H1 (cell line): ENCODE measurements at regions not wholly inside any gene's neighbourhood (a gene's known extent, or its start where the extent isn't known, plus 50 kb on each side); places are given as distances from the start of the nearest gene placed in this dataset.

Experiments
- CTCF ChIA-PET: fragments of 300-600 bp; sonication (Branson Sonifier 250); formaldehyde crosslinking; loops from one replicate; lab custom pipeline; 2021; ENCODE audit not compliant: partially characterized antibody; lab: Charles Lee
- POLR2A ChIA-PET: fragments of 300-600 bp; sonication (Branson Sonifier 250); formaldehyde crosslinking; loops from one replicate; lab custom pipeline; 2021; ENCODE audit warnings: inconsistent platforms; ENCODE audit not compliant: partially characterized antibody; lab: Charles Lee
- DNase-seq, 2 experiments: peaks; one replicate each; pipeline versions ENCODE4 v3.0.0 to v3.0.0-alpha.2; 2010 to 2022; ENCODE audit warnings: low spot score in 2 of 2, low read depth in 1 of 2, mixed read lengths in 1 of 2
- FAIRE-seq: peaks from 2 replicates; lab custom pipeline; 2011; peaks lifted over from hg19 to GRCh38; lab: Jason Lieb, UNC
- H2AFZ ChIP-seq: 2 replicates; pipeline ENCODE4 v1.8.1; 2012; ENCODE audit warnings: low read length, inconsistent platforms
- H2AK5ac ChIP-seq: 2 replicates; pipeline ENCODE4 v1.6.1; 2013; ENCODE audit warnings: low read depth, low read length
- H2BK120ac ChIP-seq: replicated peaks from 2 replicates; pipeline ENCODE3; 2013; ENCODE audit warnings: low read depth, low read length, inconsistent platforms
- H2BK12ac ChIP-seq: 2 replicates; pipeline ENCODE4 v1.6.1; 2013; ENCODE audit warnings: low read depth, low read length
- H2BK15ac ChIP-seq: 2 replicates; pipeline ENCODE4 v1.6.1; 2013; ENCODE audit warnings: low read length
- H2BK20ac ChIP-seq: 2 replicates; pipeline ENCODE4 v1.6.1; 2013; ENCODE audit warnings: low read length
- H2BK5ac ChIP-seq: 2 replicates; pipeline ENCODE4 v1.6.1; 2013; ENCODE audit warnings: low read depth, low read length
- H3K14ac ChIP-seq: 2 replicates; pipeline ENCODE4 v1.6.1; 2013; ENCODE audit warnings: inconsistent platforms; ENCODE audit not compliant: insufficient read length
- H3K18ac ChIP-seq: 2 replicates; pipeline ENCODE4 v1.6.1; 2013; ENCODE audit warnings: low read length; ENCODE audit errors: extremely low read depth
- H3K23ac ChIP-seq: 2 replicates; pipeline ENCODE4 v1.6.1; 2013; ENCODE audit warnings: inconsistent platforms; ENCODE audit not compliant: insufficient read length
- H3K23me2 ChIP-seq: 2 replicates; pipeline ENCODE4 v1.6.1; 2013; ENCODE audit warnings: low read depth, low read length
- H3K27ac ChIP-seq: 2 replicates; pipeline ENCODE4 v1.6.1; 2011; ENCODE audit warnings: low read depth, low read length, inconsistent platforms
- H3K27me3 ChIP-seq, 4 experiments: replicated peaks in 1 of 4; 1 replicate in 1 of 4; 2 replicates in 3 of 4; pipeline versions ENCODE4 v1.6.1 to v1.8.1; 2011 to 2013; ENCODE audit warnings: low read length in 3 of 4, mild to moderate bottlenecking in 3 of 4, inconsistent platforms in 2 of 4, mixed read lengths in 2 of 4, moderate library complexity in 1 of 4; ENCODE audit not compliant: control insufficient read depth in 3 of 4, insufficient read depth in 3 of 4; ENCODE audit errors: extremely low read depth in 1 of 4
- H3K36me3 ChIP-seq, 4 experiments: 2 replicates each; pipeline versions ENCODE4 v1.6.1 to v1.8.1; 2011 to 2013; ENCODE audit warnings: mild to moderate bottlenecking in 4 of 4, low read length in 3 of 4, moderate library complexity in 2 of 4, control low read depth in 1 of 4, inconsistent platforms in 1 of 4; ENCODE audit not compliant: insufficient read depth in 4 of 4, control insufficient read depth in 2 of 4
- H3K4ac ChIP-seq: replicated peaks from 2 replicates; pipeline ENCODE3; 2013; ENCODE audit warnings: low read length, low read depth, mixed read lengths, inconsistent platforms; ENCODE audit not compliant: insufficient read length
- H3K4me1 ChIP-seq, 4 experiments: replicated peaks in 1 of 4; 1 replicate in 1 of 4; 2 replicates in 3 of 4; pipeline versions ENCODE4 v1.6.1 to v1.8.1; 2011 to 2013; ENCODE audit warnings: low read length in 3 of 4, inconsistent platforms in 2 of 4, mixed read lengths in 1 of 4; ENCODE audit not compliant: insufficient read depth in 4 of 4, control insufficient read depth in 3 of 4
- H3K4me2 ChIP-seq, 2 experiments: 2 replicates each; pipeline versions ENCODE4 v1.6.1 to v1.8.1; 2011 to 2013; ENCODE audit warnings: low read depth in 2 of 2, low read length in 2 of 2, control low read depth in 1 of 2, inconsistent platforms in 1 of 2, mild to moderate bottlenecking in 1 of 2; ENCODE audit not compliant: insufficient read depth in 1 of 2
- H3K4me3 ChIP-seq, 4 experiments: fragments of 200-600, 300-600 bp in 1 of 4; sonication (generic), shearing (Covaris generic), sonication (Bioruptor Twin) in 1 of 4; 2 replicates each; pipeline versions ENCODE4 v1.5.1 to v1.8.1; 2011 to 2016; ENCODE audit warnings: low read length in 4 of 4, low read depth in 3 of 4, control low read depth in 2 of 4, inconsistent platforms in 2 of 4, mild to moderate bottlenecking in 2 of 4, mixed read lengths in 1 of 4, moderate library complexity in 1 of 4; ENCODE audit not compliant: insufficient read depth in 2 of 4; ENCODE audit errors: extremely low read depth in 1 of 4
- H3K56ac ChIP-seq: replicated peaks from 2 replicates; pipeline ENCODE3; 2013; ENCODE audit warnings: low read depth, mild to moderate bottlenecking, mixed read lengths, low read length, inconsistent platforms; ENCODE audit not compliant: insufficient read length
- H3K79me1 ChIP-seq: 2 replicates; pipeline ENCODE4 v1.6.1; 2013; ENCODE audit warnings: low read depth, low read length, control low read depth
- H3K79me2 ChIP-seq, 2 experiments: 2 replicates each; pipeline versions ENCODE4 v1.6.1 to v1.8.1; 2012 to 2013; ENCODE audit warnings: low read length in 2 of 2, mild to moderate bottlenecking in 2 of 2, inconsistent platforms in 1 of 2; ENCODE audit not compliant: insufficient read depth in 2 of 2, control insufficient read depth in 1 of 2
- H3K9ac ChIP-seq, 4 experiments: replicated peaks in 1 of 4; 1 replicate in 1 of 4; 2 replicates in 3 of 4; pipeline versions ENCODE4 v1.6.1 to v1.8.1; 2011 to 2013; ENCODE audit warnings: low read depth in 3 of 4, low read length in 3 of 4, control low read depth in 2 of 4, mild to moderate bottlenecking in 2 of 4, moderate library complexity in 2 of 4, inconsistent platforms in 1 of 4; ENCODE audit errors: extremely low read depth in 1 of 4
- H3K9me3 ChIP-seq, 2 experiments: 2 replicates each; pipeline versions ENCODE4 v1.6.1 to v1.8.1; 2012 to 2013; ENCODE audit warnings: mild to moderate bottlenecking in 2 of 2, moderate library complexity in 2 of 2, control low read depth in 1 of 2, inconsistent platforms in 1 of 2, low read depth in 1 of 2, low read length in 1 of 2, mixed read lengths in 1 of 2; ENCODE audit not compliant: insufficient read depth in 2 of 2
- H4K20me1 ChIP-seq, 2 experiments: replicated peaks in 1 of 2; 2 replicates each; pipeline versions ENCODE3 to v1.8.1; 2011 to 2013; ENCODE audit warnings: inconsistent platforms in 2 of 2, low read length in 2 of 2, mild to moderate bottlenecking in 1 of 2; ENCODE audit not compliant: insufficient read depth in 2 of 2, control insufficient read depth in 1 of 2
- H4K5ac ChIP-seq: 2 replicates; pipeline ENCODE4 v1.6.1; 2013; ENCODE audit warnings: low read length, low read depth, mixed read lengths, inconsistent platforms; ENCODE audit not compliant: insufficient read length
- H4K8ac ChIP-seq: 2 replicates; pipeline ENCODE4 v1.8.0; 2013; ENCODE audit warnings: mild to moderate bottlenecking, moderate library complexity, low read length, inconsistent platforms; ENCODE audit not compliant: insufficient read depth; ENCODE audit errors: extremely low read depth
- H4K91ac ChIP-seq: replicated peaks from 2 replicates; pipeline ENCODE3; 2013; ENCODE audit warnings: low read length, mixed read lengths, inconsistent platforms; ENCODE audit not compliant: insufficient read length
- BCL11A ChIP-seq, 2 experiments: IDR thresholded peaks; one replicate each; pipeline ENCODE4 v1.6.1; 2011; ENCODE audit warnings: low read depth in 2 of 2, low read length in 2 of 2, mild to moderate bottlenecking in 2 of 2
- KDM5A ChIP-seq: fragments of 200-600 bp; IDR thresholded peaks from 2 replicates; pipeline ENCODE4 v1.7.1; 2012; ENCODE audit warnings: mild to moderate bottlenecking, low read length, inconsistent platforms, mixed read lengths
- NRF1 ChIP-seq: IDR thresholded peaks from 2 replicates; pipeline ENCODE4 v1.6.1; 2011; ENCODE audit warnings: mild to moderate bottlenecking, low read depth, low read length, improper control_type of control experiment
- PHF8 ChIP-seq: fragments of 200-600 bp; sonication (generic); conservative IDR thresholded peaks from 2 replicates; pipeline ENCODE4 v1.7.1; 2012; ENCODE audit warnings: low read depth, mild to moderate bottlenecking, inconsistent platforms, low read length, moderate library complexity
- POLR2AphosphoS5 ChIP-seq: IDR thresholded peaks from 2 replicates; pipeline ENCODE4 v1.6.1; 2011; ENCODE audit warnings: low read depth, low read length
- RFX5 ChIP-seq: IDR thresholded peaks from 2 replicates; pipeline ENCODE4 v1.6.1; 2011; ENCODE audit warnings: low read depth, low read length, improper control_type of control experiment, borderline replicate concordance
- SRF ChIP-seq: IDR thresholded peaks from 2 replicates; pipeline ENCODE4 v1.6.1; 2011; ENCODE audit warnings: mild to moderate bottlenecking, low read depth, low read length, moderate library complexity
- TAF1 ChIP-seq: IDR thresholded peaks from 2 replicates; pipeline ENCODE4 v1.6.1; 2011; ENCODE audit warnings: mild to moderate bottlenecking, low read depth, low read length
- TBP ChIP-seq: IDR thresholded peaks from 2 replicates; pipeline ENCODE4 v1.6.1; 2011; ENCODE audit warnings: low read depth, low read length, improper control_type of control experiment
- WGBS, 2 experiments: shearing (Covaris generic) in 1 of 2; methylation state at CpG; one replicate each; pipeline versions ENCODE4 v1.1.6 to v1.1.7; 2013 to 2015; ENCODE audit warnings: low lambda C conversion rate in 2 of 2, mixed read lengths in 2 of 2, inconsistent platforms in 1 of 2, low coverage in 1 of 2, missing lambda C conversion rate in 1 of 2; ENCODE audit not compliant: insufficient replicate concordance in 2 of 2, insufficient coverage in 1 of 2, insufficient read length in 1 of 2; ENCODE audit errors: extremely low coverage in 1 of 2, missing lambda C conversion rate in 1 of 2; 5-methylcytosine and 5-hydroxymethylcytosine counted together
- TF ChIP-seq, protein P1 (sequence below): IDR thresholded peaks from 2 replicates; pipeline ENCODE4 v1.6.1; 2012; ENCODE audit warnings: low read length, inconsistent platforms
- TF ChIP-seq, protein P2 (sequence below): IDR thresholded peaks from 2 replicates; pipeline ENCODE4 v1.6.1; 2012; ENCODE audit warnings: inconsistent platforms

DNA sequence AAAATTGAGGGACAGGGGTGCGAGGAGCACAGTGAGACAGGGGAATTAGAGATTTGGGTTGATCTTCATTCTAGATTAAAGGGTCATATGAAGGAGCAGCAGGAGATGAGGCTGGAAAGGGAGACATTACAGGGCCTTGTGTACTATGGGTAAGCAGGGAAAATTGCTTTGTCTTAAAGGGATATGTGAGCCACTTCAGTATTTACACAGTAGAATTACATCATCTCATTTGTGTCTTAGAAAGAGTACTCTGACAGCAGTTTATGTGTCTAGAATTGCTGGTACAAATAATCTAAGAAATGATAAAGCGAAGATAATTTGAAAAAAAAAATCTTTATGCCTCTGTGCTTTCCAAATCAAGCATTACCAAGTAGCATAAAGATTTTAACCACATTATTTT is 287.0 kb upstream of the ARRDC3 start (continued):
- no peak for TF ChIP-seq SRF

DNA sequence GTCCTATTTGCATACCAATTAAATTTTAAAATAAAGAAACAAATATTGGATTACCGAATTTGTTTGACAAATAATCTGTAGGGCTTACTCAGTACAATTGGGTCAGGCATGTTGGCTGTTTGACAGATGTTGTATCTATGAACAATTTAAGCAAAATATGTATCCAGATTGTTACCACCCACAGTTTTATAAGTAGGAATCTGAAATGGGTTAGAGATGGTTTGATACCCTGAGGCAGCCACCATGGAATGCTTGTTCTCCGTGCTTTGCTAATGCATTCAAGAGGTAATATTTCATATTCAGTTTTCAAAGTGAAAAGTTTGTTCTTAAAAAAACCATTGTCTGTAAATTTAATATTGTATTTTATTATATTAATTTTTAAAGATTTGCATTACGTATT is 285.1 kb upstream of the ARRDC3 start:
- ChIA-PET POLR2A (no interaction called here), CTCF (interaction anchor here (0.6 kb wide), 1 partner anchor 434 kb away, joined by 3 read pairs; no protein-coding TSS in a partner anchor)
- no peak for FAIRE-seq

More for the DNA sequence above, 285.1 kb upstream of the ARRDC3 start:
- Histone ChIP-seq H3K4me3 (no peak overlapping the region), H4K91ac (no peak overlapping the region), H2BK12ac (no peak overlapping the region), H3K4me1 (no peaks in the 10 kb centered on the region), H3K27ac (no peak overlapping the region), H2AK5ac (no peak overlapping the region), H4K20me1 (no peaks in the 10 kb centered on the region), H3K4ac (no peak overlapping the region), H3K79me1 (no peaks in the 10 kb centered on the region), H2BK120ac (no peak overlapping the region), H2BK15ac (no peak overlapping the region), H3K56ac (no peak overlapping the region), H2BK20ac (no peak overlapping the region), H3K14ac (no peak overlapping the region), H3K23me2 (no peaks in the 10 kb centered on the region), H4K5ac (no peak overlapping the region), H2BK5ac (no peak overlapping the region), H3K9ac (no peak overlapping the region), H3K27me3 (no peaks in the 10 kb centered on the region), H2AFZ (no peak overlapping the region), H3K4me2 (no peak overlapping the region), H3K18ac (no peak overlapping the region)
- WGBS, 2 experiments: 92% methylated on average over 3 of the region's 3 CpGs; no CpG with 5 or more reads in 1 of the 2 experiments
- DNase-seq: no peak
- TF ChIP-seq TBP (no peak), NRF1 (no peak), BCL11A (IDR thresholded peaks at IDR 0.05; ENCODE audit: low read depth in 2 of 2, low read length in 2 of 2) (no peak), TAF1 (no peak), KDM5A (no peak), PHF8 (no peak), POLR2AphosphoS5 (no peak), SRF (no peak), RFX5 (no peak)
- TF ChIP-seq, protein P1, sequence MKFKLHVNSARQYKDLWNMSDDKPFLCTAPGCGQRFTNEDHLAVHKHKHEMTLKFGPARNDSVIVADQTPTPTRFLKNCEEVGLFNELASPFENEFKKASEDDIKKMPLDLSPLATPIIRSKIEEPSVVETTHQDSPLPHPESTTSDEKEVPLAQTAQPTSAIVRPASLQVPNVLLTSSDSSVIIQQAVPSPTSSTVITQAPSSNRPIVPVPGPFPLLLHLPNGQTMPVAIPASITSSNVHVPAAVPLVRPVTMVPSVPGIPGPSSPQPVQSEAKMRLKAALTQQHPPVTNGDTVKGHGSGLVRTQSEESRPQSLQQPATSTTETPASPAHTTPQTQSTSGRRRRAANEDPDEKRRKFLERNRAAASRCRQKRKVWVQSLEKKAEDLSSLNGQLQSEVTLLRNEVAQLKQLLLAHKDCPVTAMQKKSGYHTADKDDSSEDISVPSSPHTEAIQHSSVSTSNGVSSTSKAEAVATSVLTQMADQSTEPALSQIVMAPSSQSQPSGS: no peak
- TF ChIP-seq, protein P2, sequence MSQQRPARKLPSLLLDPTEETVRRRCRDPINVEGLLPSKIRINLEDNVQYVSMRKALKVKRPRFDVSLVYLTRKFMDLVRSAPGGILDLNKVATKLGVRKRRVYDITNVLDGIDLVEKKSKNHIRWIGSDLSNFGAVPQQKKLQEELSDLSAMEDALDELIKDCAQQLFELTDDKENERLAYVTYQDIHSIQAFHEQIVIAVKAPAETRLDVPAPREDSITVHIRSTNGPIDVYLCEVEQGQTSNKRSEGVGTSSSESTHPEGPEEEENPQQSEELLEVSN: no peak
- TF ChIP-seq, all 59 proteins: peak for 0
- no peaks in the 10 kb centered on the region for H3K36me3 ChIP-seq
- H3K79me2 ChIP-seq: no peaks in the 10 kb centered on the region
- H3K23ac ChIP-seq: no peak overlapping the region
- no peaks in the 10 kb centered on the region for H3K9me3 ChIP-seq
- no peak overlapping the region for H4K8ac ChIP-seq
